ENCODE measurements at regions not wholly inside any gene's neighbourhood (a gene's known extent, or its start where the extent isn't known, plus 50 kb on each side); places are given as distances from the start of the nearest gene placed in this dataset.

DNA sequence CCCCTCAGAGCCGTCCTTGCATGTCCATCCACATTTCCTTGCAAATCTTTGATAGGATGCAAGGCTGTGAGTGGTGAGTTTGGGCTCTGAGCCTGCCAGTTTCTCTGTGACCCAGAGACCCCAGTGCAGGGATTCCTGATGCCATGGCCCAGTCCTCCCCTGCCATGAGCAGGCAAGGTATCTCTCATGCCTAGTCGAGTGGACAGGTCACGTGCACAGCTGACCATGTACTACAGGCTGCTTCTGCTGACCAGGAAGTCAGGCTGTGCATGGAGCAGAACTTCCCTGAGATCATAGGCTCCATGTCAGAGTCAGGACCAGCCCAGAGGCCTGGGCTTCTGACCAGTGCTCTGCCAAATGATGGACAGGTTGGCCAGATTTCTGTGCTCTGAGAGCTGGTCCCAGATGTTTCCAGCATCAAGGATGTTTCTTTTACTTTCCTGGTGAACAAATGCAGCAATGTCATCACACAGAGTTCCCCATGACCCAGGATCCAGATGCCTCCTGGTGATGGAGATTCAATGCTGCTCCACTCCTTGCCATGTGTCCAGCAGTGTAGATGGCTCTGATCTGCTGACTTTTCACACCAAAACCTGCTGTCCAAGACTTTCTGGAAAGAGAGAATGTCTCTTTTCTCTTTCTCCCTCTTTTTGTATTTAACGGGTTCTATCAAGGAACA, 321.6 kb upstream of the HS6ST1 start:
- DNase-seq = no peak

DNA sequence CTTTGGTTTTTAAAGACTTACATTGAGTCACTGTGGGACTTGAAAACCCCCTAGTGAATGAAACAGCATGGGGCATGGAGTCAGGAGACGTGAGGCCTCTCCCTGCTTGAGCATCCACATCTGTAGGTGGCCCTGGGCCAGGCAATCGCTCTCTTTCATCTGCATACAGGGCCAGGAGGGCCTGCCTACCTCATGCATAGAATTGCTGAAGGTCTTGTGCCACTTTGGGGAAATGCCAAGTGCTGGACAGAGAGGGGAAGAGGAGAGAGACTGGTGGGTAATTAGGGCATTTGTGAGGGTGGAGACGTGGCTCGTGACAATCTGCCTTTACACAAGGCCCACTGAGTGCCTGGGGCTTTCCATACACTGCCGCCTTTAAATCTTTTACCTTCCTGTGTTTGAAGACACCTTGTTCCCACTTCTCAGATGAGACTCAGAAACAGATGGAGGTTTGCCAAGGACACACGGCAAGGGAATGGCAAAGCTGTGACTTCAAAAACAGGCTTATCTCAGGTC, 322.2 kb upstream of the HS6ST1 start:
- no peak for DNase-seq

DNA sequence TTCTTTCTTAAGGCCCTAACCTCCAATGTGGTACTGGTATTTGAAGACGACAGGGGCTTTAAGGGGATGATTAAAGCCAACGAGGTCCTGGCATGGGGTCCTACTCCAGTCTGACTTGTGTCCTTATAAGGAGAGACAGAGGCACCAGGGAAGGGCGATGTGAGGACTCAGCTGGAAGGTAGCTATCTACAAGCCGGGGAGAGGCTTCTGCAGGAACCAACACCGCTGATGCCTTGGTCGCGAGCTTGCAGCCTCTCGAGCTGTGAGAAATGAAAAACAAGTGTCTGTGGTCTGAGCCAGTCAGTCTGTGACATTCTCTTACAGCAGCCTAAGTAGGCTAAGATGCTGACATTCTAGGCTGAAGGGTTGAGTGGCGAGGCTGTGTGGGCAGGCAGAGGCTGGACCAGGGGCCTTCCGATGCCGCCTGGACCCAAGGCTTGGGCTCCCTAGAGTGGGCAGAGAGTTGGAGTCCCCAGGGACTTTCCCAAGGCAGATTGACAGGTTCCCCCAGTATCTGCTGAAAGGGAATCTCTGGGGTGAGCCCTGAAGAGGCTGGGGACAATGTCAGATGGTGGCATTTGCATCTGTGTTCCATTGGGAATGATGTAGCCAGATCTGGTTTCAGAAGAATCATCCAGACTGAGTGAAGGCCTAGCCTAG, 322.9 kb upstream of the HS6ST1 start:
- DNase-seq = no peak

DNA sequence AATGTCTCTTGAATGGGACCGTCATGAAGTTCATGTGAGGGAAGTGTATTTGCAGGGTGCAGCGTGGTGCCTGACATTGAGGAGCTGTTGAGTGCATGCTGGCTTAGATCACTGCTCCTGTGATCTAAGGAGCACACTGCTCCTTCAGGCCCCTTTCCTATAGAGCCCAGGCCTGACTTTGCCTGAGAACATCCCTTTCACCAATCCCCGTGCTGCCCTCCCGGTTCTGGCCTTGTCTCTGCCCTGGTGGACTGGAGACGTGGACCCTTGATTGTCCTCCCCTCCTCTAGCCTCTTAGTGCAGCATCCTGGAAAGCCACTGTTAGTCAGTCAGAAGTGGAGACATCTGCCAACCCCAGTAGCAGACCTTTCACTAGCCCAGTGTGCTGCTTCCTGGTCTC, 323.6 kb upstream of the HS6ST1 start:
- no peak for DNase-seq

DNA sequence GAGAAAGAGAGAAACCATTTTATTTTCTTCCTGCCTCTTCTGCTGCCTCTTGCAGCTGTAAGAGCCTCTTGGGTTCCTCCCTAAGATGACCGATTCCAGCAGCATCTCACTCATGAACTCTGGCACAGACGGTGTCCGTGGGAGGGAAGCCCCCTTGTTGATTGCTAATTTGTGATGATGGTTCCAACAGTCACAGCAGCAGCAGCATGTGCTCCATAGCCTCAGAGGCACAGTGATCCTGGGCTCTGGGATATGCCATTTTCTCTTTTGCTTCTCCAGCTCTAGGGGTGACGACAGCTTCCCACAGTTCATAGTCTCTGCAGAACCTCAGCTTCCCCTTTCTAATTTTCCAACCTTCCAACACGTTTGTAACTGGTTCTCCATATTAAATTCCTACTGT, 324.2 kb upstream of the HS6ST1 start:
- DNase-seq = no peak

DNA sequence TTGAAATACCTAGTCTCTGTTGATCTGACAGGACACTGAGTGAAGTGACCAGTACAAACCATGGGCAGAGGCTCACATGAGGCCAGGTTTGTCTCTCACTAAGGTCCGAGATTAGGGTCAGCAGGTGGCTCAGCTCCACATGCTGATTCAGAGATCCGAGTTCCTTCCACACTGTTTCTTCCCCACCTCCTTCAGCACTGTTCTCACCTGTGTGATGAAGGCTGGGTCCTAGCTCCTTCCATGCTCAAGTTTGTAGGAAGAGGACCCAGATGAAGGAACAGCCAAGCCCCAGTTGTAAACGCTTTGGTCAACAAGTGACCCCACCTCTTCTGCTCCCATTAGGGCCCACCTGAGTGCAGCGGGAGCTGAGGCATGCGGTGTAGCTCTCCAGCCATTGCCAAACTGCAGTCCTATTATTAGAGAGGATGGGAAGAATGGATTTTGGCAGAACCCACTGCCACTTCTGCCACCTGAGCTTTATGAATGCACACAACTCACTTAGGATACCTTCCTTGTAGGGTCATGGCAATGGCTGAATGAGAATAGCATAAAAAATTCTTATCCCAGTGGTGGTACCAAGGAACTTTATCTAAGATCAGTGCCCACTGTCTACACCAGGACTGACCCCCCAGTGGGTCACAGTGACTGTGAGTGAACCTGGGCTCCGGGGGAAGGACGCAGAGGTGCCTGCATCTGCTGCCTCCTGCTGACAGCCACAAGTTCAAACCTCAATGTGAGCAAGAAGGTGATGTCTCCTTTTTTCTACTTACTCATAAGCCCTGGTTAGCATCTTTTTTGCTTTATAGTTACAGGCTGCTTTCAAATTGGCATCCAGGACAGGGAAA, 324.8 kb upstream of the HS6ST1 start:
- no peak for DNase-seq

DNA sequence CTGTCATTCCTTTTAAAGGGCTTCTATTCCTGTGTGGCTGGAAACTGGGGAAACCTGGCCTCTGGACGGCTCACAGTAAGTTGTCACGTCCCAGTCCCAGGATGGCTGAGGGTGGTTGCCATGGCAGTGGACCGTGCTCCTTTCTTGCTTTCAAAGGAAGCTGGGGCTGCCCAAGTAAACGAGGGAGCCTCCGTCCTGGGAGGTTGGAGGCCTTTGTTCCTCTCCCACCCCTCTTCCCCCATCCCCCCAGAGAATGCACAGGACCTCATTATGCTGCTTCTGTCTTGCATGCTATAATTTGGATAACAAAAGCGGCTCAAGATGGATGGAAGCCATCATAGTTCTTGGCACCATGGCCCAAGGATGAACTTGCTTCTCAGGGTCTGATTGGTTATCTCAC, 325.5 kb upstream of the HS6ST1 start:
- DNase-seq = no peak

DNA sequence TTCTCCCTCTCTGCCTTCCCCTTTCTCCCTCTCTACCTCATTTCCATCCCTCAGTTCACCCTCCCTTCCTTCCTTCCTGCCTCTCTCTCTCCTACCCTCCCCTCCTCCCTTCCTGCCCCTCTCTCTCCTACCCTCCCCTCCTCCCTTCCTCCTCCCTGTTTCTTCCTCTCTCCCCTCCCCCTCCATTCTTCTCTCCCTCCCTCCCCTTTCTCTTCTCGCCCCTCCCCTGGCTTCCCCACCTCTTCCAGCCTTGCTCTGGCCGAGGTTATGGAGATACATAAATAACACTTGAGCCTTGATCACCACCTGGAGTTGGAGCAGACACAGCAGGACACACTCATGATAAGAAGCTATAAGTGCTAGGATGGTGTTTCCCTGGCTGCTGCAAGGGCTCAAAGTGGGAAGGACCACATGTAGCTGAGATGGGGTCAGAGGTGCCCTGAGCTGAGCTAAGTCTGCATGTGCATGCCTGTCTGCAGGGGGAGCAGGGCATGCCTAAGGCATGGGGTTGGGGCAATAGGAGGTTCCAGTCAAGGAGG, 326.1 kb upstream of the HS6ST1 start:
- no peak for DNase-seq

DNA sequence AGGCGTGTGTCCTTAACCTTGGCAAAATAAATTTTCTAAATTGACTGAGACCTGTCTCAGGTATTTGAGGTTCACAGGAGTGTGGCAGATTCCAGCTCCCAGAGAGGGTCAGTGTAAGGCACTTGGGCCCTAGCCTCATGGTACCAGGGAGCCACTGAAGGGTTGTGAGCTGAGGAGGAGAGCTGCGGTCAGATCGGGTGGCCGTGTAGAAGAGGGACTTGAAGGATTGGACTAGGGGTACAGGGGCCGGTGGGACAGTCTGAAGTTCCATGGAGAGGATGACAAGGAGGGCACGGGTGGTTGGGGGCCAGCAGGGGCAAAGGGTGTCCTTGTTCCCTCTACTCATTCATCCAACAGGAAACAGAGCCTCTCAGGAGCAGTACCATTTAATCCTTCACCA, 327.0 kb upstream of the HS6ST1 start:
- no peak for DNase-seq

DNA sequence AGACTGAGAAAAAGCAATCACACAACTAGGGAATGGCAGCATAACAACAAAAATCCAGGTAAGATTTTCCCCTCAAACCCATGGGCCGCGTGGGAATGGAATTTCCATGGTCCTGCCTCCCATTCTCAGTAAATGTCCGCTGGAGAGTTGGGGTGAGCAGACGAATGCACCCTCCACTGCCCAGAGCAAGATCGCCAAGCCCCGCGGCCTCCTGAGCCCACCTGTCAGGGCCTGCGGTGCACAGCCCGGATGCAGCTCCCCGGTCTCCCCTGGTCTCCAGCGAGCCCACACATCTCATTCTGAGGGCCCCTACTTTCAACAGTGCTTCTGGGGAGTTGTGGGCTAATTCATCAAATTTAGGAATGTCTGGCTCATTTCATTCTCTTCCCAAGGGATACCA, 327.4 kb upstream of the HS6ST1 start:
- DNase-seq = no peak

DNA sequence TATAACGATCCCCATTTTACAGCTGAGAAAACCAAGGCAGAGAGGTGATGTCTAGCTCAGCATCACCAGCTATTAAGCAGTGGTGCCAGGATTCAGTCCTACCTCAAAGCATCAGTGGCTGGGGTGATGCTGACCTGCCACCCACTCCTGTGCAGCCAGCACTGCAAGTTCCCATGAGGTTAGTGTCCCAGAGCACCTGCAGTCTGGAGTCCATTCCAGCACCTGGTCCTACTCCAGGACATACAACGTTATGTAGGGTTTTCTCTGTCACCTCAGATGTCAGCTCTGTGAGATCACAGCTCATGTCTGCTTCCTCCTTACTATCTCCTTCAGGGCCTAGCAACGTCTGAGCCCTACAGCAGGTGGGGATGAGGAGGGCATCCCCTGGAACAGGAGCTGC, 328.0 kb upstream of the HS6ST1 start:
- DNase-seq = no peak

DNA sequence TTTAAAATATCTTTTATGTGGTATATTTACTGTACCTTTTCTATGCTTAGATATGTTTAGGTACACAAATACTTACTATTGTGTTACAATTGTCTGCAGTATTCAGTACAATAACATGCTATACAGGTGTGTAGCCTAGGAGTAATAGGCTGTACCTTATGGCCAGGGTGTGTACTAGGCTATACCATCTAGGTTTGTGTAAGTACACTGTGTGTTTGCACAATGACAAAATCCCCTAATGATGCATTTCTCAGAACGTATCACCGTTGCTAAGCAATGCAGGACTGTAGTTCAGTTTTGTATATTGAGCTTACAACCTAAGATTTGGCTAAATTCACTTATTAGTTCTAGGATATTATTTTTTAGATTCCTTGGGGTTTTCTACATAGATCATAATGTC, 332.3 kb upstream of the HS6ST1 start:
- DNase-seq = no peak

DNA sequence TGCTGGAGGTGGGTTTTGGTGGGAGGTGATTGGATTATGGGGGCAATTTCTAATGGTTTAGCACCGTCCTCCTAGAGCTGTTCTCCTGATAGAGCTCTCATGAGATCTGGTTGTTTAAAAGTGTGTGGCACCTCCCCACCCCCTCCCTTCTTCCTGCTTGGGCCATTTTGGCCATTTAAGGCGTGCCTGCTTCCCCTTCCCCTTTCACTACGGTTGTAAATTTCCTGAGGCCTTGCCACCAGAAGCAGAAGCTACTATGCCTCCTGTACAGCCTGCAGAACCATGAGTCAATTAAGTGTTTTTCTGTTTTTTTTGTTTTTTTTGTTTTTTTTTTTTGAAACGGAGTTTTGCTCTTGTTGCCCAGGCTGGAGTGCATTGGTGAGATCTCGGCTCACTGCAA, 335.7 kb upstream of the HS6ST1 start:
- DNase-seq = no peak

DNA sequence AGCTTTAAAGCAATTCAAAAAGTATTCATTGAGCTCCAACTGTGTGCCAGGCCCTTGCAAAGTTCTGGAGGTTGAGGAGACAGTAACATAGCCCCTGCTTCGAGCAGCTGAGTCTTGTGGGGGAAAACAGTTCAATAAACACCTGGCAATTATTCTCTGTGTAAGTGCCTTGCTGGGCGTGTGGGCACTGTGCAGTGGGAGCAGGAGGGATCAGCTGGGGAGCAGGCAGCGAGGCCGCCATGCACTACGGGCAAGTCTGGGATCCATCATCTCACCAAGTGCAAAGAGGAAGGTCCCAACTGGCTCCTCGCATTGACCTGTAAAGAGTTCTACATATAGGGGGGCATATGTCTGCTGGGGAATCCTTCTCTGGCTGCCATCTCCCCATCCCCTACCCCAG, 342.2 kb upstream of the HS6ST1 start:
- no peak for DNase-seq

DNA sequence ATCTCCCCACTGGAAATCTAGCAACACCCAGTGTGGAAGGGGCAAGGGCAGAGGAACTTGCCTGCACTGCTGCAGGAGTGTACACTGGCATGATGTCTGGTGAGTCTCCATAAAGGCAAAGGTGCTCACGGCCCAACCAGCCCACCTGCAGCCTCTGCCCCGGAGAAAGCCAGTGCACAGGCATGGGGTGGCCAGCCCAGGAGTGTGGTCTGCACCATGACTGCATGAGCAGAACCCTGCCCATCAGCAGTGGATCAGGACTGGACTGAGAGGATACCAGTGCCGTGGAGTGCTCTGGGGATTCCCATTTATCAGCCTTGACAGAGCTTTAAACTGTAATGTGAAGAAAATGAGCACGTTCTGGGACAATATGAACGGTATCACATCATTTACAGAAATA, 342.6 kb upstream of the HS6ST1 start:
- no peak for DNase-seq

DNA sequence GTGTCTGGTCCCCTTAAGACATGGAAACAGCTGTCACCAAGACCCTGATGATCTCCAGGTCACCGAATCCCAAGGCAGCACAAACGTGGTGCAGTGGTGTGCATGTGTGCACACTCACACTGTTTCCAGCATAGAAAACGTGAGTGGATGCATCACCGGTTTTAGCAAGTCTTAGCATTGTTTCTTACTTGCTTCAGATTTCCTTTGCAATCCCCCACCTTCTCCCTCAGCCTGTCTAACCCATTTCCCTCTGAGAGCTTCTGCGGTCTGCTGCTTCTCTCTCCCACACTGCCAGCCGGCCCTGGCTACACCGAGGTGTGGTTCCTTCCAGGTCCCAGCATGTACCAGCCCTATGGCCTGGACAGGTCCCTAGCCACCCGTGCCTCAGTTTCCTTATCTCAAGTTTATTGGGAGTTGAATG, 343.4 kb upstream of the HS6ST1 start:
- no peak for DNase-seq

DNA sequence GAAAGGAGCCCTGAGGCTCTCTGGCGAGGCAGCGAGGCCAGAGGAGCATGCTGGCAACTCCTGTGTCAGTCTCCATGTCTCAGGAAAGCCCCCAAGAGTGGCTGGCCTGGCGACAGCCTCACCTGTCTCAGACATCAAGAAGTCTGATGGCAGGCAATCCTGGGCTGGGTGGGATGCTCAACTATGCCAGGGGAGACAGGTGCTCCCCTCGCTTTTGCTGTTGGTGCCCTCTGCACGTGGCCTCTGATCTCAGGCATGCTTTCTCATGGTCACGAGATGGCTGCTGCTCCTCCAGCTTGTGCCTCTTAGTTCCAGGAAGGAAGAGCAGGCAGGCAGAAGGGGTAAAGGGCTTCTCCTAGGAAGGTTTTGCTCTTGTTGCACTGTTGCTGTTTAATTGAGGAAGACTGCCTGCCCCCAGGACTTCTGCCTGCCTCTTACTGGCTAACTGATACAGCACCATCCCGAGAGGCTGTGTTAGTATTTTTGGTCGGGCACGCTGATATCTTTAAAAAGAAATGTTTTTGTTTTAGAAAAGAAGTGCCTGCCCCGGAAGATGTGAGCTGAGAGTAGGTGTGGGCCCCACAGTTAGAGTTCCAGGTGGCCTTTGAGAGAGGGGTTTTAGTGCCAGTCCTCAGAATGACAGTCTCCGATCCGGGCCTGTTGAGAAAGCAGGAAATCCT, 344.8 kb upstream of the HS6ST1 start:
- DNase-seq = no peak

DNA sequence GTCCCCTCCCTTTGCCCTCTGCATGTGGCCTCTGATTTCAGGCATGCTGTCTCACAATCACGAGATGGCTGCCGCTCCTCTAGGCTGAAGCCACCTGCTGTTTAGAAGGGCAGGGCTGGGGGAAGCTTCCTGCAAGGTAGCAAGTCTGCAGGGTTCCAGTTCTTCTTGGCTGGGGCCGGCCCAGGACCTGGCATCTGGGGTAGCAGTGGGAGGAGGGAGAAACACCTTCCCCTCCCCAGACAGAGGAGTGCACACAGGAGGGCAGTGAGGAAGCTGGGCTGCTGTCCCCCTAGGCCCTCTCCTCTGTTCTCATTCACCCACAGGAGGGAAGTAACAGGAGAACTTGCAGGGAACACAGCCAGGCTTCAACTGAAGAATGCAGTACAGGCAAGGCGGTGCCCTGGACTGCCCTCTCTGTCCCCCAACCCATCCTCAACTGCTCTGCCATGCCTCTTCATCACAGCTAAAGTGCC, 345.9 kb upstream of the HS6ST1 start:
- DNase-seq = no peak

DNA sequence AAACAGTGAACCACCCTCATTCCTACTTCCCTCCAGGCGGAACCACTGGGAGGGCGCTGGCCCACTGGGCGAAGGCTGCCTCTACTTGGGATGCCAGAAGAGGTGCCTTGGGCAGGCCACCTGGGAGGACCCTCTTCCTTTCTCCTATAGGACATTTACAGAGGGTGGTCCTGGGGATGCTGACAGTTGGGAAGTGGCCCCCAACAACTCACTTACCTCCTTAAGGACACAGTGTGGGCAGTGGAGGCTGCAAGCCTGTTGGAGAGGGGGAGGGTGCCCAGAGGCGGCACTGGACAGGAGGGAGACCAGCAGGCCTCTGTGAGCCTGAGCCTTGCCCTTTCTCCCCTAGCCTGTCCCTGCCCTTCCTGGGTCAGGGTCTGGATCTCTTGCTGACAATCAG, 346.4 kb upstream of the HS6ST1 start:
- DNase-seq = no peak

DNA sequence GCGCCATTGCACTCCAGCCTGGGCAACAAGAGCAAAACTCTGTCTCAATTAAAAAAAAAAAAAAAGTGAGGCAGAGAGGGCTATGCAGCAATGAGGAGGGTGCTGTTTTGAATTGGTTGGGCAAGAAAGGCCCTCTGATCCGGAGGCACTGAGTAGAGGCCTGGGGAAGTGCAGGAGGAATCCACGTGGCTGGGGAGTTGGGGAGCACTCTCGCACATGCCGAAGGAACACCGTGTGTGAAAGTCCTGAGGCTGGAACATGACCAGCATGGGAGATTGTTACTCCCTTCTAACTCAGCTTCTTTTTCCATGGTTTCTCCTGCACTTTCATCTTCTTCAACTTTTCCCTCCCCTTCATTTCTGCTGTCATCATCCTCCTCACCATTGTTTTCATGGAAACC, 347.9 kb upstream of the HS6ST1 start:
- no peak for DNase-seq

DNA sequence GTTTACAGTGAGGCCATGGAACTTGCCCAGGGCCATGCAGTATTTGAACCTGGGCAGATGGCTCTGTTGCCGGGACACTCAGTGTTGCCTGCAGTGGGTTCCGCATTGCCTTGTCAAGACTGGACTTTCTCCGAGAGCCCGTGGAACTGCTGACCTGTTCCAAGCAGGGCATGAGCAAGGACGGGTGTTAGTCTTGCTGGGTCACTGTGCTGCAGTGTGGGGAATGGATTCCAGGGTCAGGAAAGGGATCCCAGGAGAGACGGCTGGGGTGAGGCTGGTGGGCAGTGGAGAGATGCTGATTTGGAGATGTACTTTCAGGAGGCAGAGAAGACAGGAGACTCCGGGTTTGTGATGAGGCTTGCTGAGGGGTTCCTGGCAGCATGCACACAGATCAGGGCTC, 348.7 kb upstream of the HS6ST1 start:
- DNase-seq = no peak

DNA sequence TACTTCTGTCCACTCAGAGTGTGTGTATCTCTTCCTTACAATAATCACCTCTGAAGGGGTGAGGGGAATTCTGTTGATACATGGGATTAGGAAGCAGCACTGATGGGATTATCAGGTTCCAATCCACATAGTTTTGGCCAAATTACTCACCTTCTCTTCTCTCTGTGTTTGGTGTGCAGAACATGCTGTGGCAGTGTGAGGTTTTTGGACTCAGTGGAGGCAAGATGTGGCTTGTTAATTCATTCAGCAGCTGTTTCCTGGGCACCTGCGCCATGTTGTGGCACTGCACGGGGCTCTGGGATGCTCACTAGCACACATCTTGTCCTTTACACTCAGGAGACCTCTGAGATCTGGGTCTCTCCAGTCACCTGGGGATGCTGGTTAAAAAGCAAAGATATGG, 350.3 kb upstream of the HS6ST1 start:
- no peak for DNase-seq

DNA sequence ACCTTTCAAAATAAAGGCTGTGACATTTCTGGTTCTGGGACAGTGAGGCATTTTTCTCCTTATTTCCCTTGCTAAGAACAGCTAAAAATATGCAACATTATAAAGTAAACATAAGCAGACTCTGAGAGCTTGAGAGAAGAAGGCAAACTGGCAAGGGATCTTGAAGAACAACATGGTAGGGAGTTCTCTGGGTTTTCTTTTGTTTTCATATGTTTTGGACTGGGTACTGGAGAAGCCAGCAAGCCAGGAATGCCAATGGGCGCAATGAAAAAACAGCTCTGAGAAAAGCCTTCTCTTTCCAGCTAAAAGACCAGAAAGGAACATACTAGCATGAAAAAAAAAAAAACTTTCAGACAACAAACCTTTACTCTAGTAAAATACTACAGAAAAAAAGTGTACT, 351.4 kb upstream of the HS6ST1 start:
- no peak for DNase-seq
